GM10266 (cell line): ENCODE measurements at regions not wholly inside any gene's neighbourhood (a gene's known extent, or its start where the extent isn't known, plus 50 kb on each side); places are given as distances from the start of the nearest gene placed in this dataset.

Experiments used
- DNase-seq: peaks from one replicate; pipeline ENCODE4 v3.0.0; 2012; ENCODE audit errors: extremely low spot score
- CTCF ChIP-seq: IDR thresholded peaks from 2 replicates; pipeline ENCODE4 v1.5.1; 2012; ENCODE audit warnings: mild to moderate bottlenecking, low read depth; ENCODE audit not compliant: control insufficient read depth, insufficient read depth; ENCODE audit errors: missing control alignments

- no peak for DNase-seq
- no peak for TF ChIP-seq CTCF
Measured at GRCh38 chr16:51244887-51245657, 94.0 kb upstream of the SALL1 start.

GRCh38 chr16:51243936-51244436 is 92.9 kb upstream of the SALL1 start:
- no peak for DNase-seq
- no peak for TF ChIP-seq CTCF

- no peak for TF ChIP-seq CTCF
- no peak for DNase-seq
Measured at GRCh38 chr16:51242296-51242994, 91.4 kb upstream of the SALL1 start.

- no peak for DNase-seq
- TF ChIP-seq CTCF: no peak
Measured at GRCh38 chr16:51239196-51239595, 88.1 kb upstream of the SALL1 start.

DNA sequence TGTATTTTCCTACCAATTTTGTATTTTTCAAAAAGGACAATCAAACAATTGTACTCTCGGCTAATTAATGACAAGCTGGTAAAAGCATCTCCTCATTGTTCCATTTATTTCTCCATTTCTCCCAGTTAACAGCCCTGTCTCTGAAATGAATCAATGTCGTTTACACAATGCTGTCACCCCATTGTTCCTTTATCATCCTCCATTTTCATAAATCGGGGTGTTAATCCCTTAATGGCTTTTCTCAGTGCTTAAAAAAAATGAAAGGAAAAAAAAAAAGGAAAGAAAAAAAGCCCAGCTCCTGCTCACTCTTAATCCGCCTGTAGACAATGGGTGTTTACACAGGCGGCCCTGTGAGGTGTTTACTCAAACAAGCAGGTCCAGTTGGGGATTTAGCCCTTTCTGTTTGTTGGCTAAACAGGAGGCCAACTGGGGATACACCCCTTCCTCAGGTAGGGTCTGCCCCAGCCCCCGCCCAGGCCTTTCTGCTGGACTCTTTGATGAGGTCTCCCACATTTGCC is 86.8 kb upstream of the SALL1 start:
- TF ChIP-seq CTCF: no peak
- DNase-seq: no peak

DNA sequence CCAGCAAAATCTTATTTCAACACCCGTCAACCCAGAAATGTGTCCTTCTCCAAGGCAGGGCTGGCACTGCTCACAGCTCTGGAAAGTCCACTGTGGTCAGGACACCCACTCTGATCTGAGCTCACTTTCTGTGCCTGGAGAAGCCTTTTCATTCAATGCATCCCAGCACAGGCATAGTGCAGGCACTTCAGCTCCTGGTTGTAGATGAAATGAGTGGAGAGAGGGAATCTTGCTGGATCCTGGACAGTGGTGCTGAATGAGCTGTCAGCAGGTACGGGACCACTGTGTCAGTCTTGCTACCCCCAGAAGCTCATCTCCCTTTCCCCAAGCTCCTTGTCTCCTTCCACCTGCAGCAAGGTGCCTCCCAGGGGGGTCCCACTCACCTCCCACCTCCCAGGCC is 86.1 kb upstream of the SALL1 start:
- no peak for TF ChIP-seq CTCF
- no peak for DNase-seq

DNA sequence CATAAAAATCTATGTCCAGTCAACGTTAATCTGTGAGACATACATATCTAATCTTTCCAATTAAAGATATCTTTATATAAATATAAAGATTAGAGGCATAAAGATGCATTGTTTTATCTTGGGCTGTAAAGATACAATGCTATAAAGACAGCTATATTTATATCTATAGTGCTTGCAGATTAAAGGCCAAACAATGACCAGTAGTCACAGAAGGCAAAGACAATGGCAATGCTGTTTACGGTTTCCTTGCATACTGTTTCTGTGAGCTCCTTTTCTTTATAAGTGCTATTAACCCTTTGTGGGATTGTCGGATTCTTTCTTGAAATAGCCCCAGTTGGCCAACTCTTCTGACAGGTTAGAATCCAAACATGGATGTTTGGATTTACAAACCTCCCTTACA is 85.5 kb upstream of the SALL1 start:
- DNase-seq: no peak
- TF ChIP-seq CTCF: no peak
